HCT116 (cell line): ENCODE measurements at regions not wholly inside any gene's neighbourhood (a gene's known extent, or its start where the extent isn't known, plus 50 kb on each side); places are given as distances from the start of the nearest gene placed in this dataset.

Experiments
- CEBPB ChIP-seq: IDR thresholded peaks from 2 replicates; pipeline ENCODE4 v1.6.1; 2012; ENCODE audit warnings: low read depth
- CTCF ChIP-seq, 3 experiments: fragments of 200-600 bp in 1 of 3; sonication (generic) in 1 of 3; IDR thresholded peaks in 2 of 3; conservative IDR thresholded peaks in 1 of 3; 2 replicates each; pipeline ENCODE4 v1.5.1; 2012 to 2017; ENCODE audit warnings: low read depth in 2 of 3, low read length in 2 of 3, antibody characterized with exemption in 1 of 3, borderline replicate concordance in 1 of 3, control low read depth in 1 of 3, mild to moderate bottlenecking in 1 of 3, mixed read lengths in 1 of 3, mixed run types in 1 of 3, moderate library complexity in 1 of 3; ENCODE audit not compliant: insufficient read depth in 1 of 3
- ELF1 ChIP-seq: IDR thresholded peaks from 2 replicates; pipeline ENCODE4 v1.6.1; 2012; ENCODE audit warnings: low read depth, borderline replicate concordance
- EZH2phosphoT487 ChIP-seq: fragments of 200-600 bp; IDR thresholded peaks from 2 replicates; pipeline ENCODE4 v1.6.1; 2018; ENCODE audit warnings: antibody characterized with exemption, borderline replicate concordance
- POLR2A ChIP-seq: IDR thresholded peaks from 2 replicates; pipeline ENCODE4 v1.7.0; 2011; ENCODE audit warnings: borderline replicate concordance; ENCODE audit not compliant: insufficient read depth, insufficient read length; ENCODE audit errors: extremely low read depth
- POLR2AphosphoS5 ChIP-seq: IDR thresholded peaks from 2 replicates; pipeline ENCODE4 v1.6.1; 2011; ENCODE audit warnings: mild to moderate bottlenecking, low read depth, low read length, moderate library complexity
- REST ChIP-seq: IDR thresholded peaks from 2 replicates; pipeline ENCODE4 v1.6.1; 2012; ENCODE audit warnings: low read depth
- TF ChIP-seq, protein P1 (sequence below): IDR thresholded peaks from 2 replicates; pipeline ENCODE4 v1.6.1; 2012

- TF ChIP-seq CTCF (IDR thresholded peaks at IDR 0.05 in 2 of 3, conservative IDR thresholded peaks at IDR 0.05 in 1 of 3; ENCODE audit: borderline replicate concordance in 1 of 3, insufficient read depth in 1 of 3, low read depth in 2 of 3, low read length in 2 of 3) (no peak), POLR2A (no peak), REST (no peak), EZH2phosphoT487 (no peak), POLR2AphosphoS5 (no peak), ELF1 (no peak), CEBPB (no peak)
- TF ChIP-seq, protein P1, sequence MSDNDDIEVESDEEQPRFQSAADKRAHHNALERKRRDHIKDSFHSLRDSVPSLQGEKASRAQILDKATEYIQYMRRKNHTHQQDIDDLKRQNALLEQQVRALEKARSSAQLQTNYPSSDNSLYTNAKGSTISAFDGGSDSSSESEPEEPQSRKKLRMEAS: no peak
These were observed 444.1 kb downstream of the OCA2 start for GRCh38 chr15:27655056-27655455.
